ENCODE measurements at regions not wholly inside any gene's neighbourhood (a gene's known extent, or its start where the extent isn't known, plus 50 kb on each side); places are given as distances from the start of the nearest gene placed in this dataset.
"Not testable (repeated sequence)": the region's sequence is repeated elsewhere in the genome, so short reads cannot be mapped to it uniquely, and the experiment has no call there.

DNA sequence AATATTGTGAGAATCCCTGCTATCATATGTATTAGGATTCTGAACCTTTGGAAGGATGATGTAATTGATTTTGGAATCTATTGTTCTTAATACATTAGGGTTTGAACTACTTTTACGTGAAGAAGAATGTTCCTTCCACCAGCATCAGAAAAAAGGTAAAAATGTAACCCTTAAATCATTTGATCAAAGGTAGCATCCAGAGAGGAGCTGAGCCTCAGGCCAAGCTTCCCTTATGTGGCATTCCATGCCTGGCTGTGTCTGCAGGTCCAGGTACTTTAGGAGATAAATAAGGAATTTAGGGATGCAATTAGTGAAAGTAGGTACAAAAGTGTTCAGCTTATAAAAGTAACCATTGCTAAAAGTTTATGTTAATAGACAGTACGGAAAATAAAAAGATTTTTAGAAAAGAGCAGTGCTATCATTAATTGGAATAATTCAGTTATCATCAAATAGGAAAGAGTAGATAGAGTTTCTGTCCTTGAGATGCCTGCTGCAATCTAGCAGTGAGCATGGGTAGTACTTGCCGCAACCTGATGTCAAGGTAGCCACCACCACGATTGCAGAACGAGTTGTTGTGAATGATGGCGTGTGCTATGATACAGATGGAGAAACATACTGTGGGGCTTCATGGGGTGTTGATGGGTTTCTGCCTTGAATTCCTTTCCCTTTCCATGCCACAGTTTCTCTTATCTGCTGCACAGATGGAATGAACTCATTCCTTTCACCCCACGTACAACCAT lies 228.8 kb downstream of the GATA3 start:
- DNase-seq, result no peak

DNA sequence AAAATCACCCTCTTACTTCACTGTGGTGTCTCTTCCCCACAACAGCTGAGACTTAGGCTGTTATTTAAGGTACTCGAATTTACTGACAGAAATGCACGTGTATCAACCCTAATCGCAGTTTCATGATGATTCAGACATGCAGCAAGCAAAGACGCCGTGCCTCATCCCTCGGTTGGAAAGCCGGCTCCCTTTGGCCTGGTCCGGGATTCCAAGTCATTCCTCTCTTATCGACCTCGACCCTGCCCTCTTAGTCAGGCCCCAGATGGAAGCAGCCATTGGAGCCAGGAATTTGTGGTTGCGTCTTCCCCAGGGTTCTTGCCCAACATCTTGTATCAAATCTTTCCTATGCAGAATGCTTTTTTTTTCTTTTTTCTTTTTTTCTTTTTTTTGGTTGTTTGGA lies 229.5 kb downstream of the GATA3 start:
- peak in 1 of 5 experiments; percentile 22 for DNase-seq

DNA sequence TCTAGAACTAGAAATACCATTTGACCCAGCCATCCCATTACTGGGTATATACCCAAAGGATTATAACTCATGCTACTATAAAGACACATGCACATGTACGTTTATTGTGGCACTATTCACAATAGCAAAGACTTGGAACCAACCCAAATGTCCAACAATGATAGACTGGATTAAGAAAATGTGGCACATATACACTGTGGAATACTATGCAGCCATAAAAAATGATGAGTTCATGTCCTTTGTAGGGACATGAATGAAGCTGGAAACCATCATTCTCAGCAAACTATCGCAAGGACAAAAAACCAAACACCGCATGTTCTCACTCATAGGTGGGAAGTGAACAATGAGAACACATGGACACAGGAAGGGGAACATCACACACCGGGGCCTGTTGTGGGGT lies 231.5 kb downstream of the GATA3 start:
- not testable (repeated sequence) for DNase-seq

DNA sequence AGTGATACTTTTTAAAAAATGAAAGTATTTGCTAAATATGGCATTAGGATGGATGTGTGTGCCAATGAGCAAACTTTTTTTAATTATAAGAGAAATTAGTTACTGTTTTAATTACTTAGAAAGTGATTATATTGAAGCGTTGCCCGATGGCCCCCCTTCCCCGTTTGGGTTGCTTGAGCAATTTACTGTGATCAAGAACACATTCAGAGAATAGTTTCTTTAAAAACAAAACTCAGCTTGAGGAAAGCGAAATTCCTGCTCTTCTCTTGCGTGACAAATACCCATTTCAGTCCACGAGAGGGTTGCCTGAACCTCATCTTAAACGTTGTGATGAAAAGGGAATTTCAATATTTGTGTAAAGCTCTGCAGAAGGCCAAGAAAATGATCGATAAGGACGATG lies 234.1 kb downstream of the GATA3 start:
- no peak for DNase-seq

DNA sequence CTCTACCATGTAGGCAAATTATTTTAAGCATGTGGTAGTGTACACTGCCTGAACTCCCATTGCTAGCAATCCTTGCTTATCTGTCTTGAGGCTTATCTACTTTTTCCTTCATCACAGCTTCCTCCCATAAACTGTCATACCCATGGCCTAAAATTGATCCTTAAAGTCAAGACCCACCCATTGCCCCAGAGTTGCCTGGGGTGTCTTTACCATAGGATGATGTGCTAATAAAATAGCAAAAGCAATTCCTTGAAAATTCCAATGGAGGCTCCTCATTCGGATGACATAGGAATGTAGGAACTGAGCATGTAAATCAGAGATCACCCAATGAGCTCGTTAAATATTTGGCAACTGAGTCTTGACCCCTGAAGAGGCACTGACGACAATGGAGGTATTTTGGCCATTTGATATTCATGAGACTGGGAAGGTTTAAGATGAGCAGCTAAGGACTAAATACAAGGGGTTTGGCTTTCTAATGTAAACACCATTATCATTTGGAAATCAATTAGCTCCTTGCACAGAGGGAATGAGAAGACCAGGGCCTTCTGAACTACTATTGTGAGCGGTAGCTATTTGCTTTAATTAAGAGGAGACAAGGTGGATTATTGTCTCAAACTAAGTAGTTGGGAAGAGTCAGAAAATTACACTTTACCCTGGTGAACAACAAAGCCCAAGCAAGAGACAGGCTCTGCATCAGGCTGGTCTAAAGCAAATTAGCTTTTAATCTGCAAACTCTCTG lies 234.9 kb downstream of the GATA3 start:
- DNase-seq, result no peak

DNA sequence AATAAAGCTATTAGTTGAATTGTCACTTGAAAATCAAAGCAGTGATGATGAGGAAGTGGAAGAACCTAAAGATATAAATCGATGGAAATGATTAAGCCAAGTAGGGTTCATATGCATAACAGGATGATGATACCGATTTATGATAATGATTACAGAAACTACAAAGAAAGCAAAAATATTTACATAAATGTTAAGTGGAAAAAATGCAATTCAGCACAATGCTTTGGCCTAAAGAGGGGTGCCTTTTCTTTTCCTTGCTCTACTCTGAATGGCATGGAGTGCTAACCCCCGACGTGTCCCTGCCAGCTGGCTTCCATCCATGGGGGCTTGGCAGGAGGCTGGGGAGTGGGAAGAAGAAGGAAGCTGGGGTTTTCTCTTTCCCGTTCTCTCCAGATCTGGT lies 240.3 kb downstream of the GATA3 start:
- DNase-seq, result peak in 1 of 5 experiments; percentile 56

DNA sequence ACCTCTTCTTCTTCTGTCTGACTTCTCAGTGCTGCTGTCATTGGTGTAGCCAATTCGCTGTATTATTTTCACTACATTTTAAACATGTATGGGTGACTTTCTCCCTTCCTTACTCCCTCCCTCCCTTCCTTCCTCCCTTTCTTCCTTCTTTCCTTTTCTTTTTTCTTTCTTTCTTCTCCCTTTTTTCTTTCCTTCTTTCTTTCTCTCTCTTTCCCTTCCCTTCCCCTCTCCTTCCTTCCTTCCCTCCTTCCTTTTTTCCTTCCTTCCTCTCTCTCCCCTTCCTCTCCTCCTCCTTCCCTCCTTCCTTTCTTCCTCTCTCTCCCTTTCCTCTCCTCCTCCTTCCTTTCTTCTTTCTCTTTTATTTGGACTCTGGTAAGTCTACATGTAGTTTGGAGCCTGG lies 240.8 kb downstream of the GATA3 start:
- DNase-seq, result no peak

DNA sequence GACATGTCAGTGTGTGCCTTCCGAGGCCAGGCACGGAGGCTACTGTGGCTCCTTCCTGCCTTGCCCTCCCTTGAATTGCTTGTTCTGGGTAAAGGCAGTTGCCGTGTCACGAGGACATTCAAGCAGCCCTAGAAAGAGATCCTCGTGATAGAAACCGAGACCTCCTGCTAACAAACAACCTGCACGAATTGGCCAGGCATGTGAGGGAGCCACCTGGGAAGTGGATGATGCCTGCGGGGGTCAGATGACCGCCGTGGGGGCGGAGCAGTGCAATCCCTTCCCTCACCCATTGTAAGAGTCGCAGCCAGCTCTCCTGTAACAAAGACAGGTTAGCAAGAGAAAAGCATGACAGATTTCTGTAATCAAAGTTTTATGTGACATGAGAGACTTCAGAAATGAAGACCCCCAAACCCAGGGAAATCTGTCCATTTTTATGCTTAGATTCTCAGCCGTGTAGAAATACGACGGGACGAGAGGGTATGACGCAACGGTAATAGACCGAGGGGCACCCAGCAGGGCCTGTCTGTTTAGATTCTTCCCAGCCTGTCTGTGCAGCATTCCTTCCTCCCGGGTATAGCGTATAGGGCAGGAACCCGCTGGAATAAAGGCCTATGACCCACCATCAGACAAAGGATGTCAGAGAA lies 241.7 kb downstream of the GATA3 start:
- DNase-seq, result no peak

DNA sequence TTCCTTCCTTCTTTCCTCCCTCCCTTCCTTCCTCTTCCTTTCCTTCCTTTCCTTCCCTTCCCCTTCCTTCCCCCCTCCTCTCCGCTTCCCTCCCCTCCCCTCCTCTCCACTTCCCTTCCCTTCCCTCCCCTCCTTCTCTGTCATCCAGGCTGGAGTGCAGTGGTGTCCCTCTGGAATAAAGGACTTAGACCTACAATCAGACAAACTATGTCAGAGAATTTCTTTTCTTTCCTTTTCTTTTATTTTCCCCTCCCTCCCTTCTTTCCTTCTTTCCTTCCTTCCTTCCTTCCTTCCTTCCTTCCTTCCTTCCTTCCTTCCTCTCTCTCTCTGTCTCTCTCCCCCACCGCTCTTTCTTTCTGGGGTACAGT lies 242.2 kb downstream of the GATA3 start:
- DNase-seq, result no peak

DNA sequence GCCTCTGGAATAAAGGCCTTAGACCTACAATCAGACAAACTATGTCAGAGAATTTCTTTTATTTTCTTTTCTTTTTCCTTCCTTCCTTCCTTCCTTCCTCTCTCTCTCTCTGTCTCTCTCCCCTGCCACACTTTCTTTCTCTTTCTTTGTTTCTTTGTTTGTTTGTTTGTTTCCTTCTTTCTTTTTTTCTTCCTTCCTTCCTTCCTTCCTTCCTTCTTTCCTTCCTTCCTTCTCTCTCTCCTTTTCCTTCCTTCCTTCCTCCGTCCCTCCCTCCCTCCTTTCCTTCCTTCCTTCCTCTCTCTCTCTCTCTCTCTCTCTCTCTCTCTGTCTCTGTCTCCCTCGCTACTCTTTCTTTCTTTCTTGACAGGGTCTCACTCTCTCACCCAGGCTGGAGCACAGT lies 242.6 kb downstream of the GATA3 start:
- DNase-seq, result no peak

DNA sequence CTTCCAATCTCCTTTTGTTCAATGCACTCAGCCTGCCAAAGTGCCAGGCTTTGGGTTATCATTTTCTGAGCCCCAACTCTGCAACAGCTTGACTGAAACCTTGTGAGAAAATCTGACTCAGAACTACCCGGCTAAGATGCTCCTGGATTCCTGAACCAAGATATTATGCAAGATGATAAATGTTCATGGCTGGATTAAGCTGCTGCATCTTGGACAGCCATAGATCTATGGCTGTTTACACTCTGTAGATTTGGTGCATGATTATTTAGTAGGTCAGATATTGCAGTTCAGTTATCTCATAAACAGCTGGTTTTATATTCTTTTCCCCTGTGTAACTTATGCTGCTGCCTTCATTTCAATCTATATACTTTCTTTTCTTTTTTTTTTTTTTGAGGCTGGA lies 243.5 kb downstream of the GATA3 start:
- DNase-seq, result no peak

DNA sequence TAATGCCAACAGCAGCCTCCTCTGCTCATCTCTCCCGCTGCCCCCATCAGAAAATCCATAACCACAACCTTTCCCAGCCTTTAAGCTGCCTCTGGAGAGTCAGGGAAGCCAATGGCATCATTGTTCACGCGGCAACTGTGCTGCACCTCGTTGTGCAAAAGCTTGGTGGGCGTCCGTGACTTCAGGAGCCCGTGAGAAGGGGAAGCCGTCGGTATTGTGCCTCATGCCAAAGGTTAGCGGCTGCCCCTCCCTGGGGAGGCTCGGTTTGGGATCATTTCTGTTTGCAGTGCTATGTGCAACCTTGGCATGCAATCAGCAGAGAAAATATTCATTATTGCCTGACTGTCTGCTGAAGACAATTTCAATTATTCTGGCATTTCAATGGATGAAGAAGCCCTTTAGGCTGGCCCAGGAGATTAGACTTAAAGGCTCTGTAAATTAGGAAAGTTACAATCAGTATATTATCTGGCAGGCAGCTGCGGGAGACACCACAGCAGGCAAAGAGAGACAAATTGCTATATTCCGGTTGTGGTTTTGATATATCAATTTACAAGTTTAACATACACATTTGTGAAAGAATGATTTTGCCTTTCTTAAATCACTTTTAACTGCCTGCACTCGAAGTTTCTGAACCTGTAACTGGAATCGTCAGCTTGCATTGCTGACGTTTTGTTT lies 244.5 kb downstream of the GATA3 start:
- DNase-seq, result no peak

DNA sequence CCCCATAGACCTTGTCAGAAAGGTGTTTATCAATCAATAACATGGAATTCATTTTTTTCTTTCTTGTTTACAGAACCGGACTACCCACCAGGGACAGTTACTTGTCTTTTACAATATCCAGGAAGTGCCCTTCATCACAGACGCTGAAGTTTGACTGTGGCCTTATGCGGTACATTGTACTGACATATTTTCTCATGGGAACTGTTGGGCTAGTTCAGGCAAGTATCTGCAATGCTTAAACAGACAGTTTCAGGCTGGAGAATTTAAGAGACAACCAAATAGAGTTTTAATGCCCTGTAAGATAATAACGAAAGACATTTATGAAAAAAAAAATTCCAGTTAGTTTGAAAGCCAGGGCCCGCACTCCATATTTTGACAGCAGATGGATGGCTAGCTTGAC lies 246.4 kb downstream of the GATA3 start:
- DNase-seq, result no peak

DNA sequence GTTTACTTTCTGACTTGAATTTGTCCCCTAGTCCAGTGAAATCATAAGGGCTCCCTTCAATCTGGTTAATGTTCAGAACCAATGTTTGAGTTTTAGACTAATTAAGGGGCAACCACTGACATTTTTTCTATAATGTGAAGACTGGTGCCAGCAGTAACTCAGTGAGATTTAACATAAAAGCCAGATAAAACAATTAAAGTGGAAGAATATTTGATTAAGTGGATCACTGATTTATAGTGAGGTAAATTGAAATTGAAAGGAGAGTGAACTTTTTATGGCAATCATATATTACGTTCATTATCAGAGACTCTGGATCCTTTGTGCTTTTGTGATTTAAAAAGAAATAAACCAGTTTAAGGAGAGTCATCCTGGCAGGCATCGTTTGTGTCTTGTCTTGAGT lies 246.8 kb downstream of the GATA3 start:
- no peak for DNase-seq

DNA sequence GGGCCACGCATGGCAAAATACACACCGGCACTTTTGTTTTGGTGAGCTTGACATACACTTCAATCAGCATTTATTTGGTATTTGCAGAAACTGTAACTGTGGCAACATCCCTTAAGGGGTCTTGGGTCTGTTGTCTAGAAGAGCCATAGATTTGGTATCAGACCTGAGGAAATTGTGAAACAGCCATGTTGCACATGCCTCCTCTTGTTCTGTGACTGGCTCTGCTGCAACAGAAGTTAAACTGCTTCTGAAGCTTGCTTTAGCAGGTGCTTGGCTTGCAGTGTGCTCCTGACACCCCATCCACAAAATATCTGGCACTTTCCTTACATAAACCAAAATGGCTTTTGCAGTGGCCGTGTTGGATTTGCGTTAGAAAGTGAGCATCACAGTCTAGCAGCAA lies 247.3 kb downstream of the GATA3 start:
- no peak for DNase-seq

DNA sequence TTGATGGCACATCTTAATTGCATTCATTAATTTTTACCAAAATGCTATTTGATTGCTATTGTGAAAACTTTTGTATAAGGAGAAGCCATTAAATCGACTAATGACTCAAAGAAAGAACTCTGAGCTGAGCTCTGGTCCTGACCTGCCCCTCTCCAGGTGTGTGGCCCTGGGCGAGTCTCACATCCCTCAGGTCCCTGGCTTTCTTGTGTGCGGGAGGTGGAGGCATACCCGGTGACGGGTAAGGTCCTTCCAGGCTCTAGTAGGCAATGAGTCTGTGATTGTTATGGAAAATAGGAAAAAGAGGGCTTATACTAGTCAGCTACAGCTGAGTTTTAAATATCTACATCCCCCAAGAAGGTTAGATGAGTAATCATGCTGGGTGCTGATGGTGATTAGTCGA lies 248.1 kb downstream of the GATA3 start:
- DNase-seq, result no peak

DNA sequence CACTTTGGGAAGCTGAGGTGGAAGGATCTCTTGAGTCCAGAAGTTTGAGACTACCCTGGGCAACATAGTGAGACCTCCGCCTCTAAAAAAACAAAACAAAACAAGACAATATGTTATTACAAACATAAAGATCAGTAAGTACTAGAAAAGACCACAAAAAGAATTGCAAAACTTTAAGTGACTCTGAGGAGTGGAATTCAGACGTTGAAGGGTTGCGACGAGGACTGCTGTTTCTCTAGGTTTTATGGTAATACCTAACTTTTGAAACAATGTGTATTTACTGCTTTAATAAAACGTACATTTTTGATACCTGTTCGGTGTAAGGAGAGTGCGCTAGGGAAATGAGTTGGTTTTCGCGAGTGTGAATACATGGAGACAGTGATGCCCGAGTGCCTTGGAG lies 250.4 kb downstream of the GATA3 start:
- no peak for DNase-seq

DNA sequence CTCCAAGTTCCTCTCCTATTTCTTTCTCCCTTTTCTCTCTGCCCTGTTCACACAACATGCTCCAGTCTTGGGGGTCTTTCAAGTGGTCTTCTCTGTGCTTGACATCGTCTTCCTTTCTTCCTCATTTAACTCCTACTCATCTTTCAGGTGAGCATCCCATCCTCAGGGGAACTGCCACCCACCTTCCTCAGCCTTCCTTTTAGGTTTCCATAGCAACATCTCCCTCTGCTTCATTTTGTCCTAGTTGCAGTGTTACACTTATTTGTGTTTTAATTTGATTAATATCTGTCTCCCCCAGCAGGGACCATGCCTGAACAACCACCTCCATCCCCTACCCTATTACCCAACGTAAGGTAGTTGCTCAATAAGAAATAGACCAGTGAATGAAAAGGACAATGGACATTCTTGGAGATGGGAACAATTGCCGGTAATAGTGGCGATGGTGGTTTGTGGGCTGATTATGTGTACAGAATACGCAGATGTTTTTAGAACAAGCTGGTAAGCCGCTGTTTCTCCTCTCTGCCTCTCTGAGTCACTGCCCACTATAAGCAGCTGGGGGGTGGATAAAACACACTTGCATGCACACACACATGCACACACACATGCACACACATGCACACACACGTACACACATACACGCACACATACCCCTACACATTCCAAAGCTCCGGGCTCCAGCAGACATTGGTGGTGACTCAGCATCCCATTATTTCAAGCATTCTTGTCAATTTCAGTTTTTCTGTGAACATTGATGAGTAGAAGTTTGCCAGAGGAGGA lies 251.6 kb downstream of the GATA3 start:
- no peak for DNase-seq

DNA sequence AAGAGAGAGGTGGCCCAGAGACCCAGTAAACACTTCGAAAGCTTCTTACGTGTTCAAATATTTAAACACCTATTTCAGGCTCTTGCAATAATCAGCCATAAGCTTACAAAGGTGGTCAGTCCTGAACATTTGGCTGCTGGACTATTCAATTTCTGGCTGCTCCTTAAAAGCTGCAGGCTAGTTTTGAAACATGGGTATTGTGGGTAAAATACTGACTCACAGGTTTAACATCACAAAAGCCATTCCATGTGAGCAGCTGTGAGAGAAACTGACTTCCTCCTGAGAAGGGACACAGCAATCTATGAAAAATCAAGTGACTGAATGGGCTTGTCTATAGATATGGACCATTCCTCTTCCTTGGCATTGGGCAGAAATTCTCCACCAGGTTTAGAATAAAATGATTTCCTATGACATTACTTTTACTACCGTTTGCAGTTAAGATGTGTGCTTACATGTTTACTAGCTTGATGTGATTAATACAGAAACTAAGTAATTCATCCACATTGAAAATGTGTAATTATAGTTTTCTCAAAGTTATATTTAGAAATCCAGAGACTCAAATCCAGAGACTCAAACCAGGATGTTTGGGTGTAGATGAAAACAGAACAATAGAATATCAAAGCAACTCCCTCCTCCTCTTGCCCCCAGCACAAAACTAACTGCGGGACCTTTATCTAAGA lies 252.3 kb downstream of the GATA3 start:
- DNase-seq, result peak in 1 of 5 experiments; percentile 43

DNA sequence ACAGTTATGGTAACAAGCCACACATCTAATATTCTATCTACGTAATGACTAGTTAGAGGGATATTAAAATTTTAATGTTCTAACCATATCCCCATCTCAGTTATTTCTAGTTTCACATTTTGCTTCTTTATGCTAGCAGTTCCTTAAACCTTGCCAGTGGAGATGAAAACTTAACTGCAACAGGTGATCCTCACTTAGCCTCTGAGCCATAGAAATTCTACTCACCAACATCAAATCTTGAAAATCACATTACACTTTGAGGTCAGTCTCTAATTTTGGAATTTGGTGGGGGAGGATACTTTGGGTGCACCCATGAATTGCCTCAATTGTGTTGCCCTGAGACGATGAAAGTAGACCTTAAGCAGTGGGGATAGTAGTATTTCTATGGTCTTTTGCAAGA lies 256.4 kb downstream of the GATA3 start:
- DNase-seq, result no peak

DNA sequence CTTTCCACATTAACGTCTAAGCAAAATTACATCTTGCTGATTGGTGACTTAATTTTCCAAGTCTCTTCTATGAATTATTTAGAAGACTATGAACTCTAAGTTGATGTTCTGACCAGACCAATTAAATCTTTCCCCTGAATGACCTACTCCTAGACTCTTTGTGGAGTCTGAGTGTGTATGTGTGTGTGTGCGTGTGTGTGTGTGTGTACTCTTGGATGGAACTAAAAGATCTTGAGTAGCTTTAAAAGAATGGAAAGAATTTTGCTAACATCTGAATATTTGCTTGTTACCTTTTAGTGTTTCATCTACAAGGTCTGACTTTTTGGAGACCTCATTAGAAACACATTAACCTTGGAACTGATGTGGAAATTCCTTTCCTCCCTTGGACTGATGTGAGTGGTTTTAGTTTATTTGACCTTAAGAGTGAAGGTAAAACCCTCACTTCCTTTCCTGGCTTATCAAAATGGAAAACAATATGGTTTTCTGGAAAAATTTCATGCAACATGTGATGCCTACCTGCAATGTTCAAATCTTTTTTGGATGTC lies 257.1 kb downstream of the GATA3 start:
- DNase-seq, result no peak

DNA sequence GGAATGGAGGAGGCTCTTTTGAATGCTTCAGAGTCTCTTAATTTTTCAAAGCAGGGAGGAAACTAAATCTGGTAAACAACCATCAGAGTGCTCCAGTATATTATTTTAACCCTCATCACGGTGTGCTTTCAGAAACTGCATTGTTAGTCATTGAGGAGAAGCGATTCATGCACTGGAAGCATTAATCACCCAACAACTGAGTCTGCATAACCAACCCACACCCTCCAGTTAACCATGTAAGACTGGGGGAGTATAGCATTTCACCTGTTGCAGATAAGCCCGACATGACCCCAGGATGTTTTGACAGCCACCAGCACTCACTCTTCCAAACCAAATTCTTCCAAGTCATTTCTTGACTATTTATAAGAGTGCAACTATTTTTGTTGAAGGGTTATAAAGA lies 257.6 kb downstream of the GATA3 start:
- DNase-seq, result no peak

All from T-helper 2 cell (primary cell).